SK-N-SH treated with all-trans-retinoic acid at 6 μM for 48 hours (cell line): ENCODE measurements at regions not wholly inside any gene's neighbourhood (a gene's known extent, or its start where the extent isn't known, plus 50 kb on each side); places are given as distances from the start of the nearest gene placed in this dataset.

Experiments used
- ATAC-seq: fragments of 200-7000 bp; cut with Tn5 transposase; 3 replicates; pipeline ENCODE4 v1.9.1; 2020; ENCODE audit warnings: mild to moderate bottlenecking, moderate library complexity
- ARNTL ChIP-seq: fragments of 450-650 bp; formaldehyde crosslinking; IDR thresholded peaks from 2 replicates; pipeline ENCODE4 v1.5.0; 2020; ENCODE audit warnings: low read depth, mild to moderate bottlenecking, moderate library complexity, borderline replicate concordance
- BACH2 ChIP-seq: fragments of 250-450 bp; sonication (Bioruptor Pico); IDR thresholded peaks from 2 replicates; pipeline ENCODE4 v1.9.0; 2021; ENCODE audit warnings: mild to moderate bottlenecking, borderline replicate concordance
- CREB5 ChIP-seq: fragments of 250-450 bp; sonication (Bioruptor Pico); IDR thresholded peaks from 2 replicates; pipeline ENCODE4 v1.5.1; 2020; ENCODE audit warnings: low read depth, mild to moderate bottlenecking, moderate library complexity
- CSDC2 ChIP-seq: fragments of 250-450 bp; sonication (Bioruptor Pico); IDR thresholded peaks from 2 replicates; pipeline ENCODE4 v1.5.0; 2020; ENCODE audit warnings: mild to moderate bottlenecking, moderate library complexity
- CSRNP3 ChIP-seq: fragments of 250-450 bp; sonication (Bioruptor Pico); IDR thresholded peaks from 2 replicates; pipeline ENCODE4 v1.5.1; 2021; ENCODE audit warnings: mild to moderate bottlenecking, moderate library complexity
- ESRRG ChIP-seq: fragments of 250-450 bp; sonication (Bioruptor Pico); IDR thresholded peaks from 2 replicates; pipeline ENCODE4 v1.6.1; 2021; ENCODE audit warnings: mild to moderate bottlenecking
- GLIS3 ChIP-seq: fragments of 250-450 bp; sonication (Bioruptor Pico); IDR thresholded peaks from 2 replicates; pipeline ENCODE4 v1.5.0; 2020; ENCODE audit warnings: mild to moderate bottlenecking, moderate library complexity
- ISL1 ChIP-seq: fragments of 250-450 bp; sonication (Bioruptor Pico); IDR thresholded peaks from 2 replicates; pipeline ENCODE4 v2.1.2; 2022; ENCODE audit warnings: mild to moderate bottlenecking, moderate library complexity
- OSR1 ChIP-seq: fragments of 250-450 bp; sonication (Bioruptor Pico); IDR thresholded peaks from 2 replicates; pipeline ENCODE4 v1.8.0; 2022; ENCODE audit warnings: moderate library complexity, mild to moderate bottlenecking, inconsistent platforms
- PPARA ChIP-seq: fragments of 250-450 bp; sonication (Bioruptor Pico); IDR thresholded peaks from 2 replicates; pipeline ENCODE4 v1.5.0; 2020; ENCODE audit warnings: mild to moderate bottlenecking, borderline replicate concordance
- RARB ChIP-seq: fragments of 250-450 bp; sonication (Bioruptor Pico); IDR thresholded peaks from 2 replicates; pipeline ENCODE4 v1.8.0; 2021; ENCODE audit warnings: mild to moderate bottlenecking, moderate library complexity
- TCF4 ChIP-seq: fragments of 250-450 bp; sonication (Bioruptor Pico); IDR thresholded peaks from 2 replicates; pipeline ENCODE4 v1.8.0; 2021; ENCODE audit warnings: mild to moderate bottlenecking, moderate library complexity, borderline replicate concordance
- TOX ChIP-seq: fragments of 250-450 bp; sonication (Bioruptor Pico); IDR thresholded peaks from 2 replicates; pipeline ENCODE4 v1.8.0; 2021; ENCODE audit warnings: mild to moderate bottlenecking, moderate library complexity, borderline replicate concordance
- ZC3H10 ChIP-seq: fragments of 250-450 bp; sonication (Bioruptor Pico); IDR thresholded peaks from 2 replicates; pipeline ENCODE4 v1.5.1; 2021; ENCODE audit warnings: mild to moderate bottlenecking, moderate library complexity
- ZFP3 ChIP-seq: fragments of 250-450 bp; sonication (Bioruptor Pico); IDR thresholded peaks from 2 replicates; pipeline ENCODE4 v1.5.0; 2020; ENCODE audit warnings: mild to moderate bottlenecking, moderate library complexity
- ZFP30 ChIP-seq: fragments of 450-650 bp; formaldehyde crosslinking; IDR thresholded peaks from 2 replicates; pipeline ENCODE4 v1.5.0; 2022; ENCODE audit warnings: mild to moderate bottlenecking, moderate library complexity
- ZNF565 ChIP-seq: fragments of 450-650 bp; formaldehyde crosslinking; conservative IDR thresholded peaks from 2 replicates; pipeline ENCODE4 v1.5.0; 2020; ENCODE audit warnings: low read depth, mild to moderate bottlenecking, moderate library complexity
- ZNF70 ChIP-seq: fragments of 450-650 bp; formaldehyde crosslinking; IDR thresholded peaks from 2 replicates; pipeline ENCODE4 v1.5.0; 2020; ENCODE audit warnings: mild to moderate bottlenecking, moderate library complexity
- ZNF8 ChIP-seq: fragments of 450-650 bp; formaldehyde crosslinking; IDR thresholded peaks from 2 replicates; pipeline ENCODE4 v1.5.0; 2020; ENCODE audit warnings: mild to moderate bottlenecking, moderate library complexity
- TF ChIP-seq, protein P1 (sequence below): fragments of 250-450 bp; sonication (Bioruptor Pico); IDR thresholded peaks from 2 replicates; pipeline ENCODE4 v1.8.0; 2020; ENCODE audit warnings: mild to moderate bottlenecking, moderate library complexity, borderline replicate concordance
- TF ChIP-seq, protein P2 (sequence below): fragments of 250-450 bp; sonication (Bioruptor Pico); IDR thresholded peaks from 2 replicates; pipeline ENCODE4 v1.8.0; 2021; ENCODE audit warnings: low read depth, mild to moderate bottlenecking, moderate library complexity, borderline replicate concordance

DNA sequence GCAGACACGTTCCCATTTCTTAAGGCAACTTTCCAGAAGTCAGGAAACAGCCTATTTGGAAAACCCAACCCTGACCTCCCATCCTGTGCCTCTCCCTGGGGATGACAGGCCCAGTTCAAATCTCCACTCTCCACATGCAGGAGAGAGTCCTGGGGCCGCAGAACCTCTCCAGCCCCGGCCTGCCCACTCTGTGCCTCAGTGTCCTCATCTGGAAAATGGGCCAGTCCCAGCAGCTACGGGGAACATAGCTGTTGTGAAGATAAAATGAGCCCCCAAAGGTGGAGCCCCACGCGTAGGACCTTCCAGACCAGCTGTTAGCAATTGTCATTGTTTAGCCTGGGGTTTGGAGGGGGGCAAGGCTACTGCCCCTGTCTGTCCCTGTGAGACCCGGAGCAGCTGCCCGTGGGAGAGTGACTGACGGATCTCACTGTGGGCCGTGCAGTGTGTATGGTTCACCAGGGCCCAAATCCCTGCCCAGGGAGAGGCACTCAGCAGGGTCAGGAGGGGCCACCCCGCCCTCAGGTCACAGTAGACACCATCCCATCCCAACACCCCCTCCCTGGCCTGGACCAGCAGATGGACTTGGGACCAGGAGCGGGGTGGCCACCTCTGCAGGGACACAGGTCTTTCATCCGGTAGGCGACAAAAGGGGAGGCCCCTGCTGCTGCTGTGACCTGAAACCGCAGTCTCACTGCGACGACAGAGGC is 145.9 kb downstream of the CTTN start:
- ATAC-seq = no peak
- TF ChIP-seq GLIS3 (CRISPR knock-in tag) (no peak), ARNTL (CRISPR knock-in tag) (no peak), ZNF70 (CRISPR knock-in tag) (no peak), PPARA (no peak), CREB5 (CRISPR knock-in tag) (no peak), ZFP30 (CRISPR knock-in tag) (no peak), CSDC2 (no peak), ZC3H10 (no peak)

DNA sequence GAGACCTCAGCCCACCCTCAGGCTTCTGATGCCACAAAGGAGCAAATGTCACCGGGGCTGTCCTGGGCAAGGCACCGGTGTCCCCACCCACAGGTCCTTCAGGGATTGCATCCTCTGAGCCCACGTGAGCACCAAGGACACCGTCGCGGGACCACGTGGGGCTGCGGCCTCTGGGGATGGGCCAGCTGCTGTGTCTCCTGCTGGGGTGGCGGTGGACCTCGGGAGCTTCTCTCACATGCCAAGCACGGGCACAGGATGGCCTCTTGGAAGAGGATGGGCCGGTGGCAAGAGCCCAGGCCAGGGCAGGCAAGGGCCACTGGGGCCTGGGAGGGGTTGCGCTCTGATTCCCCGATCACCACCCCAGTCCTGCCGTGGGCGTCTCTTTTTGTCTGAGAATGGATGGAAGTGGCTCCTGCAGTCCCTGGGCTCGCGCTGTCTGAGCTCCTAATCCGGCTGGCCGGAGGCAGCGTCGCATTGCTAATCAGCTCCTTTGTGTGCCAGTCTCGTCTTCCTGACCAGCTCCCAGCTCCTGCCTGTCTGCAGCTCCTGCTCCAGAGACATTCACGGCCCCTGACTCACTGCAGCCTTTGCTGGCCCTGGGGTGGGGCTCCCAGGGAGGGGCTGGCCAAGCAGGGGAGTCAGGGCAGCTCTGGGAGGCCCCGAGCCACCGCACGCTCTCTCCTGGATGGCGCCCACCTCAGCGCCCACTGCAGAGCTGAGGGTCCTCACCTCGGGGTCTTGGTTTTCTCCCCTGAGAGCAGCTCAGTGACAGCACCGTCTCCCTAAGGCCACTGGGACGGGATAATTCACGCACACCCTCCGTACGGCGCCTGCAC is 146.7 kb downstream of the CTTN start:
- TF ChIP-seq PPARA (no peak), ESRRG (no peak), ZFP3 (CRISPR knock-in tag) (no peak), TCF4 (CRISPR knock-in tag) (no peak), RARB (CRISPR knock-in tag) (no peak), TOX (CRISPR knock-in tag) (no peak), CSDC2 (no peak), CSRNP3 (CRISPR knock-in tag) (no peak), ARNTL (CRISPR knock-in tag) (no peak), ZNF8 (no peak), BACH2 (CRISPR knock-in tag) (no peak)
- TF ChIP-seq, protein P1, sequence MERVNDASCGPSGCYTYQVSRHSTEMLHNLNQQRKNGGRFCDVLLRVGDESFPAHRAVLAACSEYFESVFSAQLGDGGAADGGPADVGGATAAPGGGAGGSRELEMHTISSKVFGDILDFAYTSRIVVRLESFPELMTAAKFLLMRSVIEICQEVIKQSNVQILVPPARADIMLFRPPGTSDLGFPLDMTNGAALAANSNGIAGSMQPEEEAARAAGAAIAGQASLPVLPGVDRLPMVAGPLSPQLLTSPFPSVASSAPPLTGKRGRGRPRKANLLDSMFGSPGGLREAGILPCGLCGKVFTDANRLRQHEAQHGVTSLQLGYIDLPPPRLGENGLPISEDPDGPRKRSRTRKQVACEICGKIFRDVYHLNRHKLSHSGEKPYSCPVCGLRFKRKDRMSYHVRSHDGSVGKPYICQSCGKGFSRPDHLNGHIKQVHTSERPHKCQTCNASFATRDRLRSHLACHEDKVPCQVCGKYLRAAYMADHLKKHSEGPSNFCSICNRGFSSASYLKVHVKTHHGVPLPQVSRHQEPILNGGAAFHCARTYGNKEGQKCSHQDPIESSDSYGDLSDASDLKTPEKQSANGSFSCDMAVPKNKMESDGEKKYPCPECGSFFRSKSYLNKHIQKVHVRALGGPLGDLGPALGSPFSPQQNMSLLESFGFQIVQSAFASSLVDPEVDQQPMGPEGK (CRISPR knock-in tag) = no peak
- TF ChIP-seq, all 23 proteins: peak for 0
- ATAC-seq = no peak

GRCh38 chr11:70545610-70545912 is 147.2 kb downstream of the CTTN start:
- ATAC-seq = no peak
- no peak for TF ChIP-seq CREB5 (CRISPR knock-in tag)
- TF ChIP-seq ISL1 = no peak
- TF ChIP-seq, protein P1 (CRISPR knock-in tag) = no peak
- TF ChIP-seq OSR1 = no peak
- TF ChIP-seq ZFP3 (CRISPR knock-in tag) = no peak
- TF ChIP-seq ZNF565 (CRISPR knock-in tag) = no peak
- TF ChIP-seq PPARA = no peak
- TF ChIP-seq, protein P2, sequence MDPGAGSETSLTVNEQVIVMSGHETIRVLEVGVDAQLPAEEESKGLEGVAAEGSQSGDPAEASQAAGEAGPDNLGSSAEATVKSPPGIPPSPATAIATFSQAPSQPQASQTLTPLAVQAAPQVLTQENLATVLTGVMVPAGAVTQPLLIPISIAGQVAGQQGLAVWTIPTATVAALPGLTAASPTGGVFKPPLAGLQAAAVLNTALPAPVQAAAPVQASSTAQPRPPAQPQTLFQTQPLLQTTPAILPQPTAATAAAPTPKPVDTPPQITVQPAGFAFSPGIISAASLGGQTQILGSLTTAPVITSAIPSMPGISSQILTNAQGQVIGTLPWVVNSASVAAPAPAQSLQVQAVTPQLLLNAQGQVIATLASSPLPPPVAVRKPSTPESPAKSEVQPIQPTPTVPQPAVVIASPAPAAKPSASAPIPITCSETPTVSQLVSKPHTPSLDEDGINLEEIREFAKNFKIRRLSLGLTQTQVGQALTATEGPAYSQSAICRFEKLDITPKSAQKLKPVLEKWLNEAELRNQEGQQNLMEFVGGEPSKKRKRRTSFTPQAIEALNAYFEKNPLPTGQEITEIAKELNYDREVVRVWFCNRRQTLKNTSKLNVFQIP (CRISPR knock-in tag) = no peak
- TF ChIP-seq RARB (CRISPR knock-in tag) = no peak
- TF ChIP-seq GLIS3 (CRISPR knock-in tag) = no peak
- TF ChIP-seq ARNTL (CRISPR knock-in tag) = no peak
- no peak for TF ChIP-seq ZC3H10
- no peak for TF ChIP-seq ESRRG
- TF ChIP-seq ZNF70 (CRISPR knock-in tag) = no peak
